Neural cell (in vitro differentiated cells): ENCODE measurements at regions not wholly inside any gene's neighbourhood (a gene's known extent, or its start where the extent isn't known, plus 50 kb on each side); places are given as distances from the start of the nearest gene placed in this dataset.

Experiments used
- H2AFZ ChIP-seq: fragments of 200-600, 300-800 bp; sonication (generic), shearing (Covaris generic); 2 replicates; pipeline ENCODE4 v1.6.0; 2014; ENCODE audit warnings: low read depth, mild to moderate bottlenecking, antibody characterized with exemption, low read length, moderate library complexity
- H3F3A ChIP-seq: fragments of 200-600 bp; shearing (Covaris generic); 2 replicates; pipeline ENCODE4 v1.6.1; 2016; ENCODE audit warnings: mild to moderate bottlenecking, moderate library complexity, mixed read lengths, antibody characterized with exemption, low read length; ENCODE audit not compliant: insufficient read depth, poor library complexity, severe bottlenecking
- H3K27ac ChIP-seq: fragments of 200-600, 300-800 bp; sonication (generic), shearing (Covaris generic); 2 replicates; pipeline ENCODE4 v1.5.1; 2014; ENCODE audit warnings: mild to moderate bottlenecking, low read length, moderate library complexity
- H3K27me3 ChIP-seq: fragments of 300-800, 200-600 bp; sonication (generic), shearing (Covaris generic); 2 replicates; pipeline ENCODE4 v1.6.0; 2014; ENCODE audit warnings: mild to moderate bottlenecking, low read depth, low read length, moderate library complexity; ENCODE audit not compliant: insufficient read depth
- H3K36me3 ChIP-seq: fragments of 300-800, 200-600 bp; sonication (generic), shearing (Covaris generic); 2 replicates; pipeline ENCODE4 v1.5.1; 2014; ENCODE audit warnings: mild to moderate bottlenecking, antibody characterized with exemption, low read length, moderate library complexity; ENCODE audit not compliant: insufficient read depth
- H3K4me2 ChIP-seq: fragments of 300-800, 200-600 bp; sonication (generic), shearing (Covaris generic); 2 replicates; pipeline ENCODE4 v1.6.0; 2014; ENCODE audit warnings: mild to moderate bottlenecking, low read length
- H3K4me3 ChIP-seq: fragments of 300-800, 200-600 bp; sonication (generic), shearing (Covaris generic); 2 replicates; pipeline ENCODE4 v1.5.1; 2014; ENCODE audit warnings: mild to moderate bottlenecking, low read length, moderate library complexity
- H3K79me2 ChIP-seq: fragments of 200-600 bp; shearing (Covaris generic); replicated peaks from 2 replicates; pipeline ENCODE4 v1.6.0; 2014; ENCODE audit warnings: mild to moderate bottlenecking, low read length, moderate library complexity; ENCODE audit not compliant: insufficient read depth
- H3K9ac ChIP-seq: fragments of 300-800, 200-600 bp; sonication (generic), shearing (Covaris generic); 2 replicates; pipeline ENCODE4 v1.6.1; 2016; ENCODE audit warnings: mild to moderate bottlenecking, low read length, mixed read lengths
- H3K9me2 ChIP-seq: fragments of 200-600 bp; shearing (Covaris generic); 2 replicates; pipeline ENCODE4 v1.6.1; 2016; ENCODE audit warnings: mild to moderate bottlenecking, low read length, mixed read lengths; ENCODE audit not compliant: insufficient read depth
- H3K9me3 ChIP-seq: fragments of 200-600, 300-800 bp; sonication (generic), shearing (Covaris generic); 2 replicates; pipeline ENCODE4 v1.6.1; 2016; ENCODE audit warnings: mild to moderate bottlenecking, mixed run types, low read length, moderate library complexity, mixed read lengths
- H4K20me1 ChIP-seq: fragments of 200-600 bp; shearing (Covaris generic); 2 replicates; pipeline ENCODE4 v1.6.1; 2016; ENCODE audit warnings: mild to moderate bottlenecking, mixed run types; ENCODE audit not compliant: insufficient read depth
- CTCF ChIP-seq: fragments of 450-650 bp; IDR thresholded peaks from 2 replicates; pipeline ENCODE4 v1.5.1; 2014; ENCODE audit warnings: antibody characterized with exemption, mild to moderate bottlenecking, moderate library complexity; ENCODE audit not compliant: poor library complexity, severe bottlenecking
- EP300 ChIP-seq: fragments of 450-650 bp; conservative IDR thresholded peaks from 2 replicates; pipeline ENCODE4 v1.6.1; 2014; ENCODE audit warnings: antibody characterized with exemption, mild to moderate bottlenecking, moderate library complexity; ENCODE audit not compliant: poor library complexity, severe bottlenecking
- EZH2 ChIP-seq: fragments of 200-600, 300-800 bp; shearing (Covaris generic), sonication (generic); IDR thresholded peaks from 2 replicates; pipeline ENCODE4 v1.6.1; 2014; ENCODE audit warnings: antibody characterized with exemption, low read length, borderline replicate concordance, mild to moderate bottlenecking; ENCODE audit not compliant: insufficient read depth, poor library complexity, severe bottlenecking
- MXI1 ChIP-seq: fragments of 450-650 bp; conservative IDR thresholded peaks from 2 replicates; pipeline ENCODE4 v1.6.1; 2014; ENCODE audit warnings: antibody characterized with exemption, mild to moderate bottlenecking; ENCODE audit not compliant: poor library complexity, severe bottlenecking
- POLR2AphosphoS5 ChIP-seq: IDR thresholded peaks from 2 replicates; pipeline ENCODE4 v1.6.1; 2012
- RAD21 ChIP-seq: fragments of 450-650 bp; conservative IDR thresholded peaks from 2 replicates; pipeline ENCODE4 v1.6.1; 2014; ENCODE audit warnings: antibody characterized with exemption, mild to moderate bottlenecking, moderate library complexity
- SMC3 ChIP-seq: fragments of 450-650 bp; conservative IDR thresholded peaks from 2 replicates; pipeline ENCODE4 v1.6.1; 2014; ENCODE audit warnings: antibody characterized with exemption, mild to moderate bottlenecking, moderate library complexity; ENCODE audit not compliant: poor library complexity
- TAF1 ChIP-seq: IDR thresholded peaks from 2 replicates; pipeline ENCODE4 v1.6.1; 2012; ENCODE audit warnings: low read depth
- TF ChIP-seq, protein P1 (sequence below): IDR thresholded peaks from 2 replicates; pipeline ENCODE4 v1.6.1; 2012; ENCODE audit warnings: borderline replicate concordance

- H3K79me2 ChIP-seq, result no peaks in the 10 kb centered on the region
- H3K27ac ChIP-seq, result no peak overlapping the region
- no peaks in the 10 kb centered on the region for H4K20me1 ChIP-seq
- H3K4me2 ChIP-seq, result no peak overlapping the region
- H3K4me3 ChIP-seq, result no peak overlapping the region
- no peak overlapping the region for H3K9ac ChIP-seq
- no peak overlapping the region for H2AFZ ChIP-seq
- H3K27me3 ChIP-seq, result no peaks in the 10 kb centered on the region
- no peaks in the 10 kb centered on the region for H3K9me3 ChIP-seq
- H3K36me3 ChIP-seq, result no peaks in the 10 kb centered on the region
- TF ChIP-seq, protein P1, sequence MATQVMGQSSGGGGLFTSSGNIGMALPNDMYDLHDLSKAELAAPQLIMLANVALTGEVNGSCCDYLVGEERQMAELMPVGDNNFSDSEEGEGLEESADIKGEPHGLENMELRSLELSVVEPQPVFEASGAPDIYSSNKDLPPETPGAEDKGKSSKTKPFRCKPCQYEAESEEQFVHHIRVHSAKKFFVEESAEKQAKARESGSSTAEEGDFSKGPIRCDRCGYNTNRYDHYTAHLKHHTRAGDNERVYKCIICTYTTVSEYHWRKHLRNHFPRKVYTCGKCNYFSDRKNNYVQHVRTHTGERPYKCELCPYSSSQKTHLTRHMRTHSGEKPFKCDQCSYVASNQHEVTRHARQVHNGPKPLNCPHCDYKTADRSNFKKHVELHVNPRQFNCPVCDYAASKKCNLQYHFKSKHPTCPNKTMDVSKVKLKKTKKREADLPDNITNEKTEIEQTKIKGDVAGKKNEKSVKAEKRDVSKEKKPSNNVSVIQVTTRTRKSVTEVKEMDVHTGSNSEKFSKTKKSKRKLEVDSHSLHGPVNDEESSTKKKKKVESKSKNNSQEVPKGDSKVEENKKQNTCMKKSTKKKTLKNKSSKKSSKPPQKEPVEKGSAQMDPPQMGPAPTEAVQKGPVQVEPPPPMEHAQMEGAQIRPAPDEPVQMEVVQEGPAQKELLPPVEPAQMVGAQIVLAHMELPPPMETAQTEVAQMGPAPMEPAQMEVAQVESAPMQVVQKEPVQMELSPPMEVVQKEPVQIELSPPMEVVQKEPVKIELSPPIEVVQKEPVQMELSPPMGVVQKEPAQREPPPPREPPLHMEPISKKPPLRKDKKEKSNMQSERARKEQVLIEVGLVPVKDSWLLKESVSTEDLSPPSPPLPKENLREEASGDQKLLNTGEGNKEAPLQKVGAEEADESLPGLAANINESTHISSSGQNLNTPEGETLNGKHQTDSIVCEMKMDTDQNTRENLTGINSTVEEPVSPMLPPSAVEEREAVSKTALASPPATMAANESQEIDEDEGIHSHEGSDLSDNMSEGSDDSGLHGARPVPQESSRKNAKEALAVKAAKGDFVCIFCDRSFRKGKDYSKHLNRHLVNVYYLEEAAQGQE, result peak; percentile 23
- no peak for TF ChIP-seq TAF1
- TF ChIP-seq MXI1, result no peak
- peak; percentile 70 for TF ChIP-seq POLR2AphosphoS5
- TF ChIP-seq CTCF, result no peak
- peak; percentile 84 for TF ChIP-seq EP300
- TF ChIP-seq SMC3, result no peak
- no peak for TF ChIP-seq EZH2
- TF ChIP-seq RAD21, result no peak
- H3F3A ChIP-seq, result no peaks in the 10 kb centered on the region
- no peaks in the 10 kb centered on the region for H3K9me2 ChIP-seq
Observed at GRCh38 chr7:108989319-108989718, 419.6 kb downstream of the DNAJB9 start.

GRCh38 chr7:108997480-108997879 lies 427.8 kb downstream of the DNAJB9 start:
- H3K9me3 ChIP-seq, result no peaks in the 10 kb centered on the region
- no peaks in the 10 kb centered on the region for H3K36me3 ChIP-seq
- no peaks in the 10 kb centered on the region for H4K20me1 ChIP-seq
- H3K9ac ChIP-seq, result no peak overlapping the region
- H3F3A ChIP-seq, result no peaks in the 10 kb centered on the region
- no peaks in the 10 kb centered on the region for H3K9me2 ChIP-seq
- no peak overlapping the region for H2AFZ ChIP-seq
- no peak overlapping the region for H3K27ac ChIP-seq
- H3K4me3 ChIP-seq, result no peak overlapping the region
- H3K27me3 ChIP-seq, result no peaks in the 10 kb centered on the region
- H3K79me2 ChIP-seq, result no peaks in the 10 kb centered on the region
- TF ChIP-seq SMC3, result no peak
- no peak for TF ChIP-seq POLR2AphosphoS5
- no peak for TF ChIP-seq MXI1
- TF ChIP-seq, protein P1, result no peak
- TF ChIP-seq EZH2, result no peak
- TF ChIP-seq EP300, result no peak
- TF ChIP-seq RAD21, result no peak
- no peak for TF ChIP-seq CTCF
- no peak for TF ChIP-seq TAF1
- H3K4me2 ChIP-seq, result no peak overlapping the region
